ENCODE measurements at regions not wholly inside any gene's neighbourhood (a gene's known extent, or its start where the extent isn't known, plus 50 kb on each side); places are given as distances from the start of the nearest gene placed in this dataset.
A peak's percentile ranks its signal among the peaks of the same experiment; 100 is the strongest.

DNA sequence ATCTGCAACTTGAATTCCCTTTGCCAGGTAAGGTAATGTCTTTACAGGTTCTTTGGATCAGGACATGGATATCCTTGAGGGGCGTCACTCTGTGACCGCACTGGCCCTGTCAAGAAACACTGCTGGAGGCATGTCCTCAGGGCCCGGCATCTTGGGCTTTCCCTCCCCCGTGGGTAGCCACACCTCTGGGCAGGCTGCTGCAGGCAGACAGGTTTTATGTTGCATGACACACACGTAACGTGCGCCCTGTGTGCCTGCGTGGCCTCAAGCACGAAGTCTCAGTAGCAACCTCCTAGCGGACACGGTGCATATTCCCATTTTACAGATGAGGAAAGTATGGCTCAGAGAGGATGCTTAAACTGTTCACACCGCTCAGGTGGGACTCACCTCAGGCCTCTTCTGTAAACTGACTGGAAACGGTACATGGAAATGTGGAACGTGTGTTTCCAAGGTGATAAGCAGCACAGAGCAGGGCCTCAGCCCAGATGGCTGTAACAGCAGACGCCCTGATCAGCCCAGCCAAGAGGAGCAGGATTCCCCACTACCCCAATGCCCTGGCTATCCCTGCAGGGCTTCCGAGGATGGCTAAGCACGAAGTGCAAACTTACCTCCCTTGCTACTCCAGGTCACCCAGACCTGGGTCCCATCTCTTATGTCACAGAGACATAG is 553.6 kb downstream of the TCERG1L start:
- DNase-seq: no peak

DNA sequence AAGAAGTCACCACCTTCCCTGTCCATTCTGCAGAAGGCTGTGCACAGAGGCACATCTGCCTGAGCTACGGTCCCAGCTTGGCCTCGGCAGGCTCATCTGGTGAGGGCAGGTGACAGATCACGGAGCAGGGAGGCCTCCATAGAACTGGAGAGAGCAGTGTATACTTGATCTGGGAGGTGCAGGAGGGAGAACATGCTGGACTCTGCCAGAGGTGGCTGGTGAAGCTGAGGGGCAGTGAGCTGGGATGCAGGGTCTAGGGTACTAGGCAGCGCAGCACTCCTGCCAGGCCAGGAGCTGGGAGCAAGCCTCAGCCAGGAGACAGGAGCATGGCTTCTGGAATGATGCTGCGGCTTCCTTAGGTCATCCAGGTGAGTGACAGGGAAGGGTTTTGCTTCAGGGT is 553.0 kb downstream of the TCERG1L start:
- DNase-seq: no peak

DNA sequence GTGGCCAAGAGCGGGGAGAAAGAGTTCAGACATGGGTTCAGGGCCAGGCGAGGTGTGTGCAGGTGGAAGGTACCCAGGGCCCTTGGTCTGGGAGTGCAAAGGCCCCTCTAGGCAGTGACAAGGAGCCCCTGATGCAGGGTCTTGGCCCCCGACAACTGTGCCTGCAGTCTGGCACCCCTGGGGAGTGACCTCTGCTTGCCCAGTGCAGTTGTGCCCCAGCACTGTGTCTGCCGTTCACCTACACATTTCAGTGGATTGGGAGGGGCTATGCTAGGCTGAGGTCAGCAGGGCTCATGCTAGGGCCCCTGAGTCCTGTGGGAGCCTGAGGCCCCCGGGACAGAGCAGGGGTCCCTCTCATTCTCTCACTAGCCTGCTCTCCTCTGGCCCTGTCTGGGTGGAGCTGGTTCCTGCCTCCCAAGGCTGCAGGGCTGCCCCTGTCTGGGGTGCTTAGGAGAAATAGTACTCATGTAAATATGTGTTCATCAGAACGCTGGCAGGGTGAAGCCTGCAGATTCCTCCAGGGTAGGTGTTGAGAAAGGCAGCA is 550.4 kb downstream of the TCERG1L start:
- DNase-seq: no peak

DNA sequence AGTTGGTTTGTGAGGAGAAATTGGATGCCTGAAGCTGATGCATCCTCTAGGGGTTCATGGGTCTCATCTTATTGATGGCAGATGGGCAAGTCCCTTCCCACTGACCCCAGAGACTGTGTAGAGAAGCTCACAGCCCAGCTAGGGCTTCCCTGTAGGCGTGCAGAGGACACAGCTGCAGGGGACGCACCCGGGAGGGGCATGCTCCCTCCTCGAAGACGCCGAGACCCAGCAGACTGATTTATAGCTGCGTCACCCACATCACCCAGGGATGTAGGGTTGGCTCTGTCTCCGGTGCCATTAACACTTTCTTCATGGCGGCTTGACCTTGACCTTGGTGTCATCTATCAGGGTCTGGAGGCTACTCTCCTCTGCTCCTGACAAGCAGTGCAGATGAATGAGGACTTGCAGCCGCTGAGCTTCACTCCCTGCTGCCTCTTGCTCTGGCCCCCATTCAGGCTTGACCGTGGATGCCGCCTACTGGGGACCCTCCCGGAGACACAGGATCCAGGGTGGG is 549.7 kb downstream of the TCERG1L start:
- DNase-seq: no peak

DNA sequence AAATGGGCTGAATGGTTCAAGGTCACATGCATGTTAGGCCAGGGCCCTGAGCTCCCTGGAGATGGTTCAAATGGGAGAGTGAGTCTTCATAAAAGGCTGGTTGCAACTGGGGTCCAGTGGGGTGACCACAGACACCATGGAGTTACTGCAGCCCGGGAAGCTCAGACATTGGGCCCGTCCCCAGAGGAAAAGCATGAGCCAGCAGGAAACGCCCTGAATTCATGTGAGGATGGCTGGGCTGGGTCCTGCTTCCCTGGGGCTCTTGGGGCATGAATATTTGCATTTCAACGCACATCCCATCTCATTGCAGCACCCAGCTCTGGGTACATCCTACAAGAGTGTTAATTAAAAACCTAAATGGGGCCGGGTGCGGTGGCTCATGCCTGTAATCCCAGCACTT is 549.0 kb downstream of the TCERG1L start:
- DNase-seq: no peak

DNA sequence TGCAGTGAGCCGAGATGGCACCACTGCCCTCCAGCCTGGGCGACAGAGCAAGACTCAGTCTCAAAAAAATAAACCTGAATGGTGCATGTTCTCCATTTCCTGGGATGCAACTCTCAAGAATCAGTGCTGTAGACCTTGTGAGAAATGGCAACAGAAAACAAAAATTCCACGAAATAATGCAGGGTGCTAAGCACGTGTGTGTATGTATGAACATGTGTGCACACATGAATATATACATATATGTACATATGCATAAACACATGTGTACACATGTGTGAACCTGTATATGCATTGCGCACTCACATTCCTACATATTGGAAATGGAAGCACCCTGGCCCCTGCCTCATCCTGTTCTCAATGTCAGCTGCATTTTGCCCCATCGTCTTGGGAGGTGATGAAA is 548.5 kb downstream of the TCERG1L start:
- DNase-seq: no peak

DNA sequence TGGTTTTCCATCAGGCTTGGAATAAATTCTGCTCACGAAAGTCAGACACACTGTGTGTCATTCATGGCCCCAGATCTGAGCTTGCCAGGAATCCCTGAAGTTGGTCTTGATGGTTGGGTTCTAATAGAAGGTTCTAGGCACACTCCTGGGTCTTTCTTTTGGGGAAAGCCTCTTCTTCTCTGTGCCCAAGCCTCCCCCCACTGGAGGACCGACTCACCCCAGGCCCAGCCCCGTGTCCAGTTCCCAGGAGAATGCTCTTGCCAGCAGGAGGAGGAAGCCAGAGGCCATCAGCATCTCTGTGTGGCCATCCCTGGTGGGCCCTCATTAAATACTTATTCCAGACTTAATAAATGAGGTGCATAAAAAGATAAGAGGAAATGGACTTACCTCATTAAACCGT is 548.0 kb downstream of the TCERG1L start:
- no peak for DNase-seq

DNA sequence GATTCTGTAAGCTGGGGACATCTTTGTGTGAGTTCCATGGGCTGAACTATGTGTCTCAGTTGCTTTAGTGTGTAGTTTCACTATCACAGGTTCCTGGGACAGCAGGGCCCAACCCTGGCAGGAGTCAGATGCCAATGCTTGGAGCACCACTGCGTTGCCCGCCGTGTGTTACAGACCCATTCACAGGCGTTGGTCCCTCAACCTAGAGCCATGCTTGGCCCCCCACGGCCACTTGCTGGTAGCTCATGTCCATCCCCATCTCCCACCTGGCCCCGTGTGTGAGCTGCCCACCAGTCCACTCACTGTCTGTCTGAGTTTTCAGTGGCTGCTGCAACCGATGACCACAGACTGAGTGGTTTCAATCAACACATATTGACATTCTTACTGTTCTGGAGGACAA is 546.9 kb downstream of the TCERG1L start:
- DNase-seq: no peak

DNA sequence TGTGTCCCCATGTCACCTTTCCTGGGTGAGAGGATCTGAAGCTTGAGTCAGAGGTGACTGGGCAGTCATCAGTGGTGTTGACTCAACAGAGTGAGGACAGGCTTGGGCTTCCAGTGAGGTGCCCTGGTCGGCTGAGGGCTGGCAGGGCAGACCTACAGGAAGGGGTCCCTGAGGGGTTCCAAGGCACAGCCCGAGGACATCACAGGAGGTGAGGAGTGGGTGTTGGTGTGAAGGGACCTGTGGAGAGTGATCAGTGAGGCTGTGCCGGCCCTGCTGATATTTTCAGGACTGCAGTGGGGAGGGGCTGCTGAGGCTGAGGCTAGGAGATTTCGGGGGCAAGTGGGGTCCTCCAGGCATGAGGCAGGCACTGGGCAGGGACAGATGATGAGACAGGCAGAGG is 545.5 kb downstream of the TCERG1L start:
- DNase-seq: no peak

DNA sequence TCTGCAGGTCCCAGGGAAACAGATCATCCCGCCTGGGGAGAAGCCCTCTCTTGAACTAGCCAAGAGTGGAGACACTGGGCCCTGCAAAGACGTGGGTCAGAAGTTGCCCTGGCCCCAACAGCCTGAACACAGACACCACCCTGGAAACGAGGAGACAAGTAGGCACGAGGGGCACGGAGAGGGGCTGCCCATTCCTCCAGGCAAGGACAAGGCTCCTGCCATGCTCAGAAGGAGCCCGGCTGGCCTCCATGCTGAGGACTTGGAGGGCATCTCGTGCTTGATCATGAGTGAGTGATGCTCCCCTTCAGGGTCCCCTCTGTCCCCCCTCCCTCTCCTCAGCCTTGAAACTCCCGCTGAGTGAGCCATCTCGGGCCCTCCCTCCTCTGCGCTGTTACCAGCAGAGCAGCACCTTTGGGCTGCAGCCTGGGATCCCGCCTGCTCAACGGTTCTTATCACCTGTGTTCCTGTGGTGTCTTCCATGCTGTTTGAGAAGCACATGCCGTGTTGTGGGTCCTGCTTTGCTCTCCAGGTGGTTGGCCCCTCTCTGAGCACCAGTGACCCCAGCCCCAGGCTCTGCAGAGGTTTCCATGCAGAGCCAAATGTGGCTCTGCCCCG is 544.3 kb downstream of the TCERG1L start:
- no peak for DNase-seq

DNA sequence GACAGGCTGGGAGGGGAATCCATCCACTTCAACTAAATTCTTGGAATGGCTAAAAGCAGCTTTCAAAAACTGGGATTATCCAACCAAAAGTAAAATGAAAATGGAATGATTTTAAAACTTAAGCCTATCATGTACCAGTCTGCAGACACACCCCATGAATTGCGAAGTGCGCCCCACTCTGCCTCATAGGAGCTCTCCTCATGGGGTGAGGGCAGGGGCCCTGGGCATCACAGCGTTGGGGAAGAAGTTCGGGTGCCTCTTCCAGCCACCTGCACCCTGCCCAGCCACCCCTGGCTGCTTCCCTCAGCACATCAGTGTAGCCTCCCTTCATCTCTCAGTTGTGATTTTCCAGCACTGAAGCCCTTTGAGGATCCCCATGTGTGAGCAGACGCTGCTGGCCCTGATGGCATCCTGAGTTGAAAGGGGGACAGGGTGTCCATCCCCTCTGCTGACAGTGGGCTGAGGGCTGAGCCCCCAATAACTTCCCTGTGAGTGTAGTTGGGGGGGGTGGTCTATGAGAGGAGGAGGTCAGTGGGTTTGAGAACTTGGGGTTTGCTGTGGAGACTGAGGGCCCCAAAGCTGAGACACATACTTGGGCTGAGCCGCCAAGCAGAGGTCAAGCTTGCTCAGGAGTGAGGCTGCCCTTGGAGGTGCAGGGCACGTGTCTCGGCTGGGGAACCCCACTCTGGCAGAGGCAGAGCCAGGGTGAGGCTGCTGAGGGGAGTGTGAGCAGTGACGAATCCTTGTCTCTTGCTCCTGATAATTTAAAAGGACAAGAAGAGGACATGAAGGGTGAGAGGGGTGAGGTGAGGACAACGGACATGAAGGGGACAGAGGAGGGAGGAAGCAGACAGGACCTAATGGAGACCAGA is 542.1 kb downstream of the TCERG1L start:
- DNase-seq: no peak

DNA sequence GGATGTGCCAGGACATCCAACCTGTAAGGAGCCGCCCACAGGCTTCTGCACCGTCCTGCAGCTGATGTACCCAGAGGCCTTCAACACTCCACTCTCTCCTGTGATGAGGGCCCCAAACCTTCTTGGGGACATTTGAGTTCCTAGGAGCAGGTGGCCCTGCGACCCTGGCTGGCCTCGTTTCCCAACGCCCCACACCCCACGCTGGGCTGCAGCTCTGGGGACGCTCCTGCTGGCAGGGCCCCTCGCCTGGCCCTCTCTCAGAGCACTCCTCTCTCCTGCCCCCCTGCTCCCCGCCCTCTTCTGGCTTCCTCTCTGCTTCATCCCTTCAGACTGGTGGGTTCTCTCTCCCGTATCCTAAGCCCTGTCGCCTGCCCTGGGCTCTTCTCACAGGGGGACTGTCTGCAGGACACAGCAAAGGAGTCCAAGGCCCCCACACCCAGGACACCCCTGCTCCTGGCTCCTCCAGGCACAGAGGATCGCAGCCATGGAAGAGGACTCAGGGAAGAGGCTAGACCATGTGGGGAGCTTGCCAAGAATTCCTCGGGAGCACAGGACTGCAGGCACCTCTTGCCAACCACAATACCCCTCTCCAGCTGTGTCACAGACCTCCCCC is 541.4 kb downstream of the TCERG1L start:
- DNase-seq: no peak

DNA sequence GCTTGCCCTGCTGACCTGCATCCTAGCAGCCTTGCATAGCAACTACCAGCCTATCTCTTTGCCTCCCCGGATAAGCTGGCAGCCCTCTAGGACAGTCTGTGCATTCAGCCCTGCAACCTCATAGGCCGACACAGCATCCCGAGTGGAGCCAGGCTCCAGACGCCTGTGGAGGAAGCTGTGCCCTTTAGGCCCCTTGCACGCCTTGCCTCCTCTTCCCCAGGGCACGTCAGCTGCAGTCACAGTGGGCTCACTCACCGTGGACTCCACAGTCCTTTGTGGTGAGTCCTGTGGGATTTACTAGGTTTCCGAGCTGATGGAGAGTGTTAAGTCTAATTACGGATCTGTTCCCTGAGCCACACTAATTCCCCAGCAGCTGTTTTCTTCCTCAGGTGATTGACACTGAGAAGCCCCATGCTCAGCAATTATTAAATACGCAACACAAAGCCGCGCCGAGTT is 540.0 kb downstream of the TCERG1L start:
- DNase-seq: peak; percentile 85

DNA sequence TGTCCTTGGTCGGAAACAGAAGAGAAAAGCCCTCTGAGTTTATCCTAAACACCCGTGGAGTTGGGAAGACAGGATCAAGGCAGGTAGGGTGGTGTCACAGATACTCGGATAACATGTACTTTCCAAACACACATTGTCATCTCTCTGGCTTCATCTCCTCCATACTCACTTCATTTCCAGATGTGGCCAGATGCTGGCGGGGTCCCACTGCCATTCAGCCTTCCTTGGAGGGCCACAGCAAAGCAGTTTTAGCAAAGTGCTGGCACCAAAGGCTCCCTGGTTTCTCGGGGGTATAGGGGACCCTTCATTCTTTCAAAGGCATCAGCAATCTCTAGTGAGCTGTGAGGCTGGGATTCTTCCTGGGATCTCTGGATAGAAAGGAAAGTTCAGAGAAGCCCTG is 539.5 kb downstream of the TCERG1L start:
- no peak for DNase-seq

DNA sequence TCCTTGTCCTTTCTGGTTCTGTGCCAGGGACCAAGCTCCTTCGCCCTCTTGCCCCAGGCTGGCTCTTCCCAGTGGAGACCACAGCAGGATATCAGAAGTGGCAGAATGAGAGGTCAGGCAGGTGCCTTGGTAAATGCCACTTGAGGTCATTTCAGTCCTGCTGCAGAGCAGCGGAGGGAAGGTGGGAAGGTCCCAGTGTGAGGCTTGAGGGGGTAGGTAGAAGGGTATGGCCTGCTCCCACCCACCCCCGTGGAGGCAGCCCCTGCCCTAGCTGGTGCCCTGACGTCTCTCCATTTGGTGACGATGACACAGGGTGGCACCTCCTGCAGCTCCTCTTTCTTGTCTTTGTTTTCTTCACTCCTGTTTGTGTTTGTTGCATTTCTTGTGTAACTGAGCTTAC is 538.8 kb downstream of the TCERG1L start:
- no peak for DNase-seq

DNA sequence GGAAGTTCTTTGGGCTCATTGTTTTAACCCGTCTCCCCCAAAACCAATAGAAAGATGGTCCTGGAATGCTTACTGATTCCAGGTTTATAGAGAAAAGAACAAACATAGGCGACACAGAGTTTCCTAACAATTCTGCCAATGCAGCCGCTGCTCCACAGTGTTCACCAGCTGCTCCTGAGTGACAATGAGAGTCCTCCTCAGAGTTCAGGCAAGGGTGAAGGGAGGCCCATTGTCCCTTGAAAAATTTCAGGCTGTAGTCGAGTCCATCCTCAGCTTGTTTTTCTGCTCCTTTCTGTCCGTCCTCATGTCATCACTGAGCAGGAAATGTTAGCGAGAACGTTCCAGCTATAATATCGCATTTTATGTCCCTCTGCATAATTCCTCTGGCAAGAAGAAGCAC is 537.6 kb downstream of the TCERG1L start:
- DNase-seq: peak; percentile 53

DNA sequence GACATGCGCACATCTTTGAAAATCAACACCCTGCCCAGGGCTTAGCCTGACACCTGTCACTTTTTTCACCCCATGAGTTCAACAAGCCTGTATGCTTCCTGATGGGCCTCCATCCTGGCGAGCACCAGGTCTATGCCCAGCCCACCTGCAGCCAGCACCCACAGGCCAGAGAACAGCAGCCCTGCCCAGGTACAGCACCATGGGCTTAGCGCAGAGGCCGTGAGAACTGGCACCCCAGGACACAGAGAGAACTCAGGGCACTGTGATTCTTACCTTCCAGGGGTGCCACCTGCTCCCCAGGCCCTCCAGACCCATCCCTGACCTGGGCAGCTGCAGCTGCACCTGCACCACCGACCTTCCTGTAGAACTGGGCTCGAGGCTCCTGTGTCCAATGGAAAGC is 536.6 kb downstream of the TCERG1L start:
- no peak for DNase-seq

DNA sequence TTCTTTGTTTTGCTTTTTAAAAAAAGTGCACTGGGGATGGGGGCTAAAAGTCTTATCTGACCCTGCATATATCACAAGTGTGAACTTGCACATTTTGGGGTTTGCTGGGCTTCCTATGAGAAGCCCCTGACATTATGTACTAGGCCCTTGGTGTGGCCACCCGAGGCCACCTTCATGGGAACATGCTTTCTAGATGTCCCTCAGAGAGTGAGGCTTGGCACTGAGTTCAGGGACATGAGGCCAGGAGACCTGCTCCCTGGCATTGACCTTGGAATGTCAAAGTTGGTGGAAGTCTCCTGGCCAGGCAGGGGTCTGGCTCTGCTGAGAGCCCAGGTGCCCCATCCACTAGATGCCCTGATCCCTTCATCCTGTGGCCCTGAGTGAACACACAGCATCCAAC is 536.2 kb downstream of the TCERG1L start:
- no peak for DNase-seq

DNA sequence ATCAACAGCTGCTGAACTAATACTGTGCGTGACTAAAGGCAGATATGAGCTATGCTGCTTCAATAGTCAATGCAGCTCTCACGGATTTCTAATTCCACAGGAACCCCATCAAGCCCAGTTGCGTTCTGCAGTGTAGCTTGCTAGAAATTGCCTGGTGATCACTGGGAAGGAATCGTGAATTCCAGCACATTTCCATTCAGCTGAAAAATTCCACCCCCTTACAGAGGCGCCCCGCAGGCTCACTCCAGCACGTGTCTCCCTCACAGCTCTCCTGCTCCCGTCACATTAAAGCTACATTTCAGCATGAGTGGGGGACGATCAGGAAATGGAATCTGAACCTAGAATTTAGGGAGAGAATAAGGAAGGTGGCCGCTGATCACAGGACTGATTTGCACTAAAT is 534.8 kb downstream of the TCERG1L start:
- peak; percentile 54 for DNase-seq

DNA sequence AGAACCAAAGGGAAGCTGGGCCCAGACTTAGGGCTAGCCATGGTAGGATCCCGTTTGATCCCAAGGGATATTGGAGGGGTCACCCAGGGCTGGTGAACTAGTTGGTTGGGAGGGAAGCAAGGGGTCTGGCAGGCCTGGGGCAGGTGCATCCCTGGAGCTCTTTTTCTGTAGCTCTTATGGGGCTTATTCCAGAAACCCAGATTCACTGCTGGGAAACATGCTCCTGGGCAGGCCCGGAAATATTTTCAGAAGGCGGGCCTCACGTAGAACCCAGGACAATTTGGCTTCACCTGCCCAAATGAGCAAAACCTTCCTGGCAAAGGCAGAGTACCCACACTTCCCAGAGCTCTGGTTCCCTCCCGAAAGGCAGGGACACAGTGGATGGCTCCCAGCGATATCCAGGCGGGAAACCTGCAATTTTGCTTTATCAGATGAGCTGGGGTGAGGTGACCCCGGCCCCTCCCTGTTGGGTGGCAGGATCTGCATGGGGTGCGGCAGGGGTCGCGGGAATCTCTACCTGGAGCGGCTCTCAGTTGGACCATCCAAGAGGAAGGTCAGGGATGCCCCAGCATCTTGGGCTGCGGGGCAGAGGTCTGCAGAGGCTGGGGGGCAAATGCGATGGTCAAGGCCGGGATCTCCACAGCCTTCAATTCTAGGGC is 533.9 kb downstream of the TCERG1L start:
- no peak for DNase-seq

DNA sequence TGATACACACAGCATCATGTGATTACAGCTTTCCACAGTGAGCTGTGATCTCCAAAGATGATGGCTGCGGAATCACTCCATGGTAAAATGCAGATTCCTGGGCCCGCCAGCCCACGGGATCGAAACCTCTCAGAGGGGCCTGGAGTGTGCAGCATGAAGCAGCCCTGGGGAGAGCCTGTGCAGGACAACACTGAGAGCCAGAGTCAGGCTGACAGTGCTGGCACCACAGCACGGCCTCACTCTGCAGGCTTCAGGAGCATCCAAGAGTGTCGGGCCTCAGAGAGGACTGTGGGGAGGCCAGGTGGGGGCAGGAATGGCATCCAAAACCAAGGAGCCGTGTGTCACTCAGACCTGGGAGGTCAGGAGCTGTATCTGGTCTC is 533.4 kb downstream of the TCERG1L start:
- no peak for DNase-seq

DNA sequence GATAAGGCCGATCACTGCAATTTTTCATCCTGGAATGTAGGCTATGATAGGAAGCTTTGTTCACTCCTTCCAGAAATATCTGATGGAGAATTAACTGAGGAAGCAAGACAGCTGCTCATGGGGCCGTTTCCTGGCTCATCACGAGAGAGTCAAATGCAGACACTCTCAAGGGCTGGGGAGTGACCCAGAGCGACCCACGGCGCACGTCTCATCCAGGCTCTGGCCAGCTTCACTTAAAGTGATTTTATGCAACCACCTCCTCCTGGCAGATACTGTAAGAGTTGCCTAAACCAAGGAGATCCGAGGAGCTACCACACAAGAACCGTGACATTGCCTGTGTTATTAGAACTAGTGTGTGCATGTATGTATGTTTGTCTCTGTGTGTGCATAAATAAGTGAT is 530.8 kb downstream of the TCERG1L start:
- no peak for DNase-seq

DNA sequence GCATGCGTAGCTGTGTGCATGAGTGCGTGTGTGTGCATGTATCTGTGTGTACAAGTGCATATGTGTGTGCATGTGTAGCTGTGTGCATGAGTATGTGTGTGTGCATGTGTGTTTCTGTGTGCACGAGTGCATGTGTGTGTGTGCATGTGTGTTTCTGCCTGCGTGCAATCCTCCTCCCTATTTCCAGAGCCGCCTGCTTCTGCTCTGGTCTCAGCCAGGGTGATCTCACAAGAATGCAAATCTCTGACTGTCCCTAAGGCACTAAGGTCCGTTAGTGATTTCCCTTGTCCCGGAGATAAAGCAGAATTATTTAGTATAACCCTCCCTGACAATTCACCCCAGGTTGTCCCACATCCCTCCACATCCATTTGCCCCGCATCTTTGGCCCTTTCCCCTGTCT is 530.3 kb downstream of the TCERG1L start:
- DNase-seq: no peak

Measured in eye (tissue), 1 donor.